Keratinocyte (primary cell): ENCODE measurements at regions not wholly inside any gene's neighbourhood (a gene's known extent, or its start where the extent isn't known, plus 50 kb on each side); places are given as distances from the start of the nearest gene placed in this dataset.

Source experiments
- DNase-seq: peaks from one replicate; pipeline ENCODE4 v3.0.0-alpha.2; 2011; ENCODE audit warnings: low read depth, missing footprints, low spot score
- FAIRE-seq: peaks from 2 replicates; lab custom pipeline; 2011; peaks lifted over from hg19 to GRCh38; lab: Jason Lieb, UNC
- H2AFZ ChIP-seq: 2 replicates; pipeline ENCODE4 v1.6.0; 2012; ENCODE audit warnings: low read length, control low read depth, inconsistent platforms; ENCODE audit not compliant: control insufficient read depth
- H3K27ac ChIP-seq: 2 replicates; pipeline ENCODE4 v1.5.1; 2011; ENCODE audit warnings: low read length; ENCODE audit not compliant: control insufficient read depth, insufficient read depth
- H3K27me3 ChIP-seq: 3 replicates; pipeline ENCODE4 v1.6.0; 2011; ENCODE audit warnings: low read length; ENCODE audit not compliant: control insufficient read depth, insufficient read depth; ENCODE audit errors: extremely low read depth
- H3K36me3 ChIP-seq, 2 experiments: 2 replicates in 1 of 2; 3 replicates in 1 of 2; pipeline ENCODE4 v1.5.1; 2011; ENCODE audit warnings: low read length in 2 of 2, mild to moderate bottlenecking in 1 of 2; ENCODE audit not compliant: control insufficient read depth in 2 of 2, insufficient read depth in 2 of 2; ENCODE audit errors: extremely low read depth in 1 of 2
- H3K4me1 ChIP-seq: 3 replicates; pipeline ENCODE4 v1.5.1; 2011; ENCODE audit warnings: low read length; ENCODE audit not compliant: control insufficient read depth, insufficient read depth; ENCODE audit errors: extremely low read depth
- H3K4me2 ChIP-seq: 3 replicates; pipeline ENCODE4 v1.6.0; 2011; ENCODE audit warnings: low read depth, low read length; ENCODE audit not compliant: control insufficient read depth, insufficient read depth; ENCODE audit errors: extremely low read depth
- H3K4me3 ChIP-seq, 3 experiments: fragments of 200-600 bp in 1 of 3; sonication (generic) in 1 of 3; 2 replicates in 2 of 3; 3 replicates in 1 of 3; pipeline ENCODE4 v1.5.1; 2011 to 2016; ENCODE audit warnings: low read length in 3 of 3, mild to moderate bottlenecking in 3 of 3, control low read depth in 2 of 3, inconsistent platforms in 1 of 3, low read depth in 1 of 3, mixed read lengths in 1 of 3, mixed run types in 1 of 3, moderate library complexity in 1 of 3; ENCODE audit not compliant: control insufficient read depth in 2 of 3, insufficient read depth in 2 of 3; ENCODE audit errors: extremely low read depth in 1 of 3
- H3K79me2 ChIP-seq: 2 replicates; pipeline ENCODE4 v1.6.0; 2012; ENCODE audit warnings: low read length; ENCODE audit not compliant: control insufficient read depth, insufficient read depth
- H3K9ac ChIP-seq: 3 replicates; pipeline ENCODE4 v1.6.0; 2011; ENCODE audit warnings: low read length; ENCODE audit not compliant: control insufficient read depth, insufficient read depth; ENCODE audit errors: extremely low read depth
- H3K9me1 ChIP-seq: 3 replicates; pipeline ENCODE4 v1.6.0; 2011; ENCODE audit warnings: low read length; ENCODE audit not compliant: control insufficient read depth, insufficient read depth; ENCODE audit errors: extremely low read depth
- H3K9me3 ChIP-seq: 2 replicates; pipeline ENCODE4 v1.5.1; 2012; ENCODE audit warnings: low read depth, low read length; ENCODE audit not compliant: control insufficient read depth
- H4K20me1 ChIP-seq: 3 replicates; pipeline ENCODE4 v1.6.0; 2011; ENCODE audit warnings: low read length; ENCODE audit not compliant: control insufficient read depth, insufficient read depth; ENCODE audit errors: extremely low read depth
- CTCF ChIP-seq, 3 experiments: IDR thresholded peaks in 1 of 3; conservative IDR thresholded peaks in 1 of 3; optimal IDR thresholded peaks in 1 of 3; 2 replicates in 2 of 3; 3 replicates in 1 of 3; pipeline versions ENCODE3 to v1.5.1; 2011; ENCODE audit warnings: low read length in 3 of 3, mild to moderate bottlenecking in 3 of 3, moderate library complexity in 2 of 3, control low read depth in 1 of 3, inconsistent platforms in 1 of 3; ENCODE audit not compliant: insufficient read depth in 2 of 3; ENCODE audit errors: extremely low read depth in 1 of 3
- EZH2 ChIP-seq: IDR thresholded peaks from one replicate; pipeline ENCODE4 v1.6.1; 2012; ENCODE audit warnings: inconsistent platforms, mild to moderate bottlenecking, low read length, moderate library complexity
- dilution Hi-C: fragments of 300-500 bp; cut with MboI; formaldehyde crosslinking; loops from one replicate; pipeline ENCODE4 v1.7.0; 2020; ENCODE audit warnings: low sequenced_read_pairs; ENCODE audit not compliant: extremely low pct_ligation_motif_present

- Histone ChIP-seq H3K9me1 (no peaks in the 10 kb centered on the region), H3K27me3 (no peaks in the 10 kb centered on the region), H3K4me1 (no peaks in the 10 kb centered on the region), H3K9me3 (no peaks in the 10 kb centered on the region), H3K36me3 (no peaks in the 10 kb centered on the region), H3K9ac (no peak overlapping the region), H2AFZ (no peak overlapping the region), H4K20me1 (no peaks in the 10 kb centered on the region), H3K79me2 (no peaks in the 10 kb centered on the region), H3K4me3 (no peak overlapping the region), H3K4me2 (no peak overlapping the region), H3K27ac (no peak overlapping the region)
- DNase-seq, result no peak
- dilution Hi-C loops, result no loop called here
- no peak for FAIRE-seq
- TF ChIP-seq CTCF (optimal IDR thresholded peaks at IDR 0.05 in 1 of 3, IDR thresholded peaks at IDR 0.05 in 1 of 3, conservative IDR thresholded peaks at IDR 0.05 in 1 of 3; ENCODE audit: extremely low read depth in 1 of 3, insufficient read depth in 2 of 3, low read length in 3 of 3) (no peak), EZH2 (no peak)
Measured at GRCh38 chr4:22881411-22881810, 188.7 kb downstream of the GBA3 start.

GRCh38 chr4:22877486-22878052 is 184.8 kb downstream of the GBA3 start:
- no peak overlapping the region for H2AFZ ChIP-seq
- FAIRE-seq (no peak), DNase-seq (no peak)
- no peak overlapping the region for H3K4me2 ChIP-seq
- H4K20me1 ChIP-seq, result no peaks in the 10 kb centered on the region
- H3K4me3 ChIP-seq, result no peak overlapping the region
- H3K36me3 ChIP-seq, result no peaks in the 10 kb centered on the region
- H3K4me1 ChIP-seq, result no peaks in the 10 kb centered on the region
- no peak for TF ChIP-seq CTCF (optimal IDR thresholded peaks at IDR 0.05 in 1 of 3, IDR thresholded peaks at IDR 0.05 in 1 of 3, conservative IDR thresholded peaks at IDR 0.05 in 1 of 3; ENCODE audit: extremely low read depth in 1 of 3, insufficient read depth in 2 of 3, low read length in 3 of 3)
- no peak for TF ChIP-seq EZH2
- H3K9me1 ChIP-seq, result no peaks in the 10 kb centered on the region
- no peaks in the 10 kb centered on the region for H3K79me2 ChIP-seq
- H3K27me3 ChIP-seq, result no peaks in the 10 kb centered on the region
- dilution Hi-C loops, result no loop called here
- H3K9ac ChIP-seq, result no peak overlapping the region
- no peaks in the 10 kb centered on the region for H3K9me3 ChIP-seq
- H3K27ac ChIP-seq, result no peak overlapping the region
